ENCODE measurements at regions not wholly inside any gene's neighbourhood (a gene's known extent, or its start where the extent isn't known, plus 50 kb on each side); places are given as distances from the start of the nearest gene placed in this dataset.

- FAIRE-seq: no peak
These were observed 160.9 kb downstream of the CEP120 start for GRCh38 chr5:123262216-123262823.

More at GRCh38 chr5:123262216-123262823, 160.9 kb downstream of the CEP120 start:
- intact Hi-C loops (cut with micrococcal nuclease; ENCODE audit: unreplicated experiment) (no loop called here), in situ Hi-C loops (cut with HindIII; ENCODE audit: extremely low pct_ligation_motif_present, low pct_unique_long_range_greater_than_20kb) (no loop called here)
- TF ChIP-seq HNF4G (IDR thresholded peaks at IDR 0.05; ENCODE audit: borderline replicate concordance, low read depth, low read length) (no peak), HNF4G (CRISPR knock-in tag; IDR thresholded peaks at IDR 0.05; ENCODE audit: borderline replicate concordance, low read depth) (no peak), NR1H2 (CRISPR knock-in tag; IDR thresholded peaks at IDR 0.05; ENCODE audit: borderline replicate concordance, low read depth) (no peak), RAD51 (IDR thresholded peaks at IDR 0.05; ENCODE audit: borderline replicate concordance) (no peak), HNRNPH1 (optimal IDR thresholded peaks at IDR 0.05; ENCODE audit: low read depth, low read length) (no peak), ERF (CRISPR knock-in tag; IDR thresholded peaks at IDR 0.05) (no peak), KDM2A (CRISPR knock-in tag; IDR thresholded peaks at IDR 0.05; ENCODE audit: borderline replicate concordance, low read depth) (no peak), ZNF274 (CRISPR knock-in tag; IDR thresholded peaks at IDR 0.05) (no peak), MAX (IDR thresholded peaks at IDR 0.05) (no peak), ZNF781 (CRISPR knock-in tag; IDR thresholded peaks at IDR 0.05; ENCODE audit: borderline replicate concordance, not compliant biosample characterization) (no peak), ZBTB46 (CRISPR knock-in tag; IDR thresholded peaks at IDR 0.05; ENCODE audit: borderline replicate concordance) (no peak), MTF1 (CRISPR knock-in tag; IDR thresholded peaks at IDR 0.05) (no peak), NCOR1 (IDR thresholded peaks at IDR 0.05; ENCODE audit: borderline replicate concordance, low read length) (no peak), ATRX (CRISPR knock-in tag; IDR thresholded peaks at IDR 0.05; ENCODE audit: borderline replicate concordance) (no peak), ZNF264 (CRISPR knock-in tag; IDR thresholded peaks at IDR 0.05) (no peak), ARNT (IDR thresholded peaks at IDR 0.05) (no peak), GTF3A (CRISPR knock-in tag; conservative IDR thresholded peaks at IDR 0.05) (no peak), HIC2 (CRISPR knock-in tag; IDR thresholded peaks at IDR 0.05; ENCODE audit: low read depth) (no peak), ZNF33B (CRISPR knock-in tag; IDR thresholded peaks at IDR 0.05) (no peak), ZBTB1 (CRISPR knock-in tag; IDR thresholded peaks at IDR 0.05; ENCODE audit: borderline replicate concordance) (no peak)
- H3K4me1 ChIP-seq (ENCODE audit: insufficient read depth, low read length): no peaks in the 10 kb centered on the region
- no peaks in the 10 kb centered on the region for H3K79me2 ChIP-seq (ENCODE audit: insufficient read depth, low read length)
- no peaks in the 10 kb centered on the region for H3K36me3 ChIP-seq (replicated peaks in 1 of 2; ENCODE audit: control insufficient read depth in 1 of 2, insufficient read depth in 2 of 2, low read length in 2 of 2)
- no peak overlapping the region for H3K4me3 ChIP-seq (replicated peaks in 1 of 3; ENCODE audit: insufficient read depth in 1 of 3, low read depth in 2 of 3, low read length in 3 of 3)
- WGBS (ENCODE audit: low lambda C conversion rate): 22% methylated on average over 7 of the region's 7 CpGs
- no TSS peak for BruUV-seq (replicated peaks)
- H3K9me3 ChIP-seq (ENCODE audit: low read length): no peaks in the 10 kb centered on the region
- DNase-seq (ENCODE audit: low spot score) (no peak), ATAC-seq (no peak)
- ChIA-PET CTCF (ENCODE audit: low intra/inter-chr PET ratio, low total read pairs) (no interaction called here), POLR2A (no interaction called here)
- H2AFZ ChIP-seq (ENCODE audit: low read length): no peak overlapping the region
- H3K9ac ChIP-seq (ENCODE audit: insufficient read depth, low read depth, low read length): no peak overlapping the region
- no peak overlapping the region for H3K27ac ChIP-seq (ENCODE audit: extremely low read length, insufficient read depth, low read length)
- H3K27me3 ChIP-seq (ENCODE audit: control insufficient read depth in 1 of 2, insufficient read depth in 2 of 2, low read length in 2 of 2): no peaks in the 10 kb centered on the region
- no peaks in the 10 kb centered on the region for H4K20me1 ChIP-seq (ENCODE audit: insufficient read depth, low read length)
- no peak overlapping the region for H3K4me2 ChIP-seq (ENCODE audit: low read depth, low read length)
